ENCODE measurements at regions not wholly inside any gene's neighbourhood (a gene's known extent, or its start where the extent isn't known, plus 50 kb on each side); places are given as distances from the start of the nearest gene placed in this dataset.

DNA sequence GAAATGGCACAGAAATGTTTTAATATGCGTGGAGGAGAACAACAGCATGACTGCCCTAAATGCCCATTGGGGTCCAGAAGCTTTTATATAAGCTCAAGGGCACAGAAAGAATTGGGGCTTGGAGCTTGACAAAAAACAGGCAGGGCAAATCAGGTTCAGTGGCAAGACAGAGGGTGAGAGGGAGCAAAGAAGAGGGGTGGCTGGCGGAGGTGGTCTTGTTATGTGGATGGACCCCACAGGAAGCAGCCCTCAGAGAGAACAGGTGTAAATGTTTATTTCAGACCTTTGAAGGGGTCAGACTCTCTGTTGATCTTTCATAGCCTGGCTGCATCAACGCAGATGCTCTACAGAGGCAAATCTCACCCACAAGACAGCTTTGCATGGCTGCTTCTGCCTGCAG is 213.1 kb upstream of the B3GAT1 start:
- no peak for TF ChIP-seq POLR2A (IDR thresholded peaks at IDR 0.05)
- TF ChIP-seq, protein P1, sequence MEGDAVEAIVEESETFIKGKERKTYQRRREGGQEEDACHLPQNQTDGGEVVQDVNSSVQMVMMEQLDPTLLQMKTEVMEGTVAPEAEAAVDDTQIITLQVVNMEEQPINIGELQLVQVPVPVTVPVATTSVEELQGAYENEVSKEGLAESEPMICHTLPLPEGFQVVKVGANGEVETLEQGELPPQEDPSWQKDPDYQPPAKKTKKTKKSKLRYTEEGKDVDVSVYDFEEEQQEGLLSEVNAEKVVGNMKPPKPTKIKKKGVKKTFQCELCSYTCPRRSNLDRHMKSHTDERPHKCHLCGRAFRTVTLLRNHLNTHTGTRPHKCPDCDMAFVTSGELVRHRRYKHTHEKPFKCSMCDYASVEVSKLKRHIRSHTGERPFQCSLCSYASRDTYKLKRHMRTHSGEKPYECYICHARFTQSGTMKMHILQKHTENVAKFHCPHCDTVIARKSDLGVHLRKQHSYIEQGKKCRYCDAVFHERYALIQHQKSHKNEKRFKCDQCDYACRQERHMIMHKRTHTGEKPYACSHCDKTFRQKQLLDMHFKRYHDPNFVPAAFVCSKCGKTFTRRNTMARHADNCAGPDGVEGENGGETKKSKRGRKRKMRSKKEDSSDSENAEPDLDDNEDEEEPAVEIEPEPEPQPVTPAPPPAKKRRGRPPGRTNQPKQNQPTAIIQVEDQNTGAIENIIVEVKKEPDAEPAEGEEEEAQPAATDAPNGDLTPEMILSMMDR (IDR thresholded peaks at IDR 0.05): no peak
- no peak for TF ChIP-seq EP300 (IDR thresholded peaks at IDR 0.05; ENCODE audit: low read depth)
- no peak for TF ChIP-seq POLR2AphosphoS5 (IDR thresholded peaks at IDR 0.05)
